Muscle of back (tissue), 3 donors: ENCODE measurements at regions not wholly inside any gene's neighbourhood (a gene's known extent, or its start where the extent isn't known, plus 50 kb on each side); places are given as distances from the start of the nearest gene placed in this dataset.
"Not testable (repeated sequence)": the region's sequence is repeated elsewhere in the genome, so short reads cannot be mapped to it uniquely, and the experiment has no call there.

ENCODE experiments used
- DNase-seq, 3 donors: peaks; one replicate each; pipeline versions ENCODE4 v3.0.0 to v3.0.0-alpha.2; 2013

DNA sequence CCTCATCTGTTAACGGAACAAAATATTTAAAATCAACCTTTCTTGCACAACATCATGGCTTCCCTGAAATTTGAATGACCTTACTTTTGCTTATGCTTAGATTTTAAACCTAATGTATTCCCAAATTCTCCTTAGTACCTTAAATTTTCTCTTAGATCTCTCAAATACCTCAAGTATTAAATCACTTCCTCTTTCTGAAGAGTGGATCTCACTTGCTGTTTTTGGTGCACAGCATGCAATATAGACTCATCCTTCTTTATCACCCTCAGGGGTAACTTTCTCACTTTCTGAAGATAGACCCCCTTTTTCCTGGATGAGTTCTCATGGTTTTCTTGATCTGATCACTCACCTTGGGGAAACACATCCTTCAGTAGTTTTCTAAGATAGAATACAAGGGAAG, 871.7 kb downstream of the DACH1 start:
- no peak for DNase-seq

- DNase-seq = no peak
Observed at GRCh38 chr13:70994191-70994590, 872.8 kb downstream of the DACH1 start.

- DNase-seq = no peak
Observed at GRCh38 chr13:70987043-70987442, 878.8 kb upstream of the KLHL1 start.

- no peak for DNase-seq
Observed at GRCh38 chr13:70985371-70985770, 877.1 kb upstream of the KLHL1 start.

- not testable (repeated sequence) for DNase-seq
Observed at GRCh38 chr13:70981219-70981618, 873.0 kb upstream of the KLHL1 start.

DNA sequence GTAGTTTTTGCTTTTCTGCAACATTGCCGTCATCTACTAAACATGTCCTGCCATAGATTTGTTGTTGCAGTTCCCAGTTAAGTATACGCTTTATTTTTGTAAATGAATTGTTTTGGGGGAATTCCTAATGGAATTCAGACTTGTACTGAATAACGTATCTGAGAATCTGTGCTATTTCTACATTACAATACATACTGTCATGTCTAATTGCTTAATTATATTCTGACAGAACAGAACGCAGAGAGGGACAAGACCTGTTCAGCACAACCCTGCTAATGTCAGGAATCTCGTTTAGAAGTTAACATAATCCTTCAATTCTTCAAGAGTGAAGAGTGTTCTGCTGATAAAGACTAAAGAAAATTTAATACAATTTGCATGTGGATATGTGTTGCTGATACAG, 861.1 kb upstream of the KLHL1 start:
- DNase-seq = no peak

GRCh38 chr13:70967564-70967963, 859.3 kb upstream of the KLHL1 start:
- DNase-seq = no peak

DNA sequence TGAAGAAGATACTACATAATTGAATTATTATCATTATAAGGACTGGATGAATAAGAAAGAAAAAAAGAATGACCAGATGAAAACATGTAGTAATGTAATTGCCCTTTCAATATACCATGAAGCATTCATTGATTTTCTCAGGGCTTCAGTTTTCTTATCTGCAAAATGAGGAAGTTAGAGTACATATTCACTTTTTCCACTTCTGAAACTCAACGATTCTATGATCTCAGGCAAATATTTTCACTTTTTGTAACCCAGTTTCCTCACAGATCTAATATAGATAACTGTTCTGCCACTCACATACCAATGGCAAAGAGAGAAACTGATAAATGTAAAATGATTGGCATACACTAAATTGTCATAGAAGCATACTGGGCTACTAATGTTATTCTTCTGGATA, 856.6 kb upstream of the KLHL1 start:
- DNase-seq = no peak

DNA sequence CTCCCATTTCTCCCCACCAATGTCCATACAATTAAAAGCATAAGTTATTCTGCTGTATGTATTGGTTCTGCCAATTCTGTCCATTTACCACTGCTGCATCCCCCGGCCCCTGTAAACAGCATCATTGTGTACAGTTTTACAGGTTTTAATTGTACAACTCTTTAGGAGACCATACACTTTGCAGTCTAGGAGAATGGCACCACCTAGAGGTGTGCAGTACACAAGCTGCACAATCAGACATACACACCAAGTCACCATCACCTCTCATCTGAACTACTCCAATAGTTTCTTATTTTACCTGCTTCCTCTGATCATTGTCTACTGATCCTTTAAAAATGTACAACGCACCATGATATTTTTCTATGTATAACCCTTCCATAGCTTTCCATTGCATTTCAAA, 855.9 kb upstream of the KLHL1 start:
- DNase-seq = no peak

GRCh38 chr13:70960841-70961443, 852.7 kb upstream of the KLHL1 start:
- DNase-seq = peak; percentile 33 to 73 (median 54)

DNA sequence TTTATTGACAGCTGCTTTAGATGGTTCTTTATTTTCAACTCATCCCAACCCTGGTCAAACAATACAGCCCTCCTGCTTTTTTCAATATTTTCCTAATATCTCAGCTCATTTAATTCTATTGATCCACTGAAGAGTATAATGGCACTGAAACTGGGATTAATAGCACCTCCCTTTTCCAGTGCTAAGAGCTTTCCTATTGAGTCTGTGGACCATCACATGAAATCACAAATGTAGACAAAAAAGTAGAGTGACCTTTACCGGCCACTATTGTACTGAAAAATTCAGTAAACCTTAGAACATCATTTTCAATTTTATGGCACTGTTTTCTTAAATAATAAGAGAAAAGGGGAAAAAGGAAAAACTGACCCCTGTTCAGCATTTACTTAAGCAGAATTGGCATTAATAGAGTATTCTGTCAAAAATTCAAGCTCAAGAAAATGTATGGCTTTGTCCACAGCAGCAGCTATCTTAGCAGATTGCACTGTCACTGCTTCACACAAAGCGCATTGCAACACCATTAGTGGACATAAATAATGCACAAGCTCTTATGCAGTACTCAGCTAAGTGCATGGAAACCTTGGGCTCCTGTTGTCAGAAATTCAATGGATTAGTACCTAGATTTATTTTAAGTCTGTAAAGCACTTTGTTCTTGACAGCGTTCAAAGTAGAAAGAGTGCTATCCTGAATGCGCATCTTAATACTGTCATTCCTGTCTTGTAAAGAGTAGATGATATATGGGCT, 851.0 kb upstream of the KLHL1 start:
- no peak for DNase-seq

GRCh38 chr13:70955887-70956286, 847.6 kb upstream of the KLHL1 start:
- no peak for DNase-seq

DNA sequence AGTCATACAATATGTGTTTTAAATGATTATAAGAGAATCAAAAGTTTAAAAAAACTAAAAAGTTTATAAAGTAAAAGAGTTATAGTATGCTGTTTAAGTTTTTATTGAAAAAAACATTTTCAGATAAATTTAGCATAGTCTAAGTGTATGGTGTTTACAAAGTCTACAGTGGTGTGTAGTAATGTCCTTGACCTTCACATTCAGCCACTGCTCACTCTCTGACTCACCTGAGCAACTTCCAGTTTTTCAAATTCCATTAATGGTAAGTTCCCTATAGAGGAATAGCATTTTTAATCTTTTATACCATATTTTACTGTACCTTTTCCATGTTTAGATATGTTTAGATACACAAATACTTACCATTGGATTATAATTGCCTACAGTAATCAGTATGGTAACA, 842.4 kb upstream of the KLHL1 start:
- no peak for DNase-seq

- DNase-seq = no peak
Observed at GRCh38 chr13:70945506-70945905, 837.3 kb upstream of the KLHL1 start.

GRCh38 chr13:70941454-70941853, 833.2 kb upstream of the KLHL1 start:
- DNase-seq = no peak

DNA sequence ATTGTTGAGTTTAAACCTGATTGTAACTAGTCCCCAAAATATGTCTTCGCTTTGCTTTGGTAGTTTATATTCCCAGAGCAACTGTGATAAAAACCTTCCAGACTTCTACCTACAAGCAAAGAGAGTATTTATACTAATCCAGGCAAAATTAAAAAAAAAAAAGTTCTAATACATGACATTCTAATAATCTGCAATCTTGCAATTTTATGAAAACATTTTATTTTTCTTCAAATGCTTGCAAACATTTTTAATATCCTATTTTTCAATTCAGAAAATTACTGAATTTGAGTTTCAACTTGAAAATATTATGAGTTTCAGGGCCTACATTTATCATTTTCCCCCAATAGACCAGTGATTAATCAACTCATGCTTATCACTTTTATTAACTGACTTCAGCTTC, 830.2 kb upstream of the KLHL1 start:
- no peak for DNase-seq

GRCh38 chr13:70932511-70932910, 824.3 kb upstream of the KLHL1 start:
- no peak for DNase-seq

- DNase-seq = no peak
Observed at GRCh38 chr13:70923863-70924752, 815.9 kb upstream of the KLHL1 start.

DNA sequence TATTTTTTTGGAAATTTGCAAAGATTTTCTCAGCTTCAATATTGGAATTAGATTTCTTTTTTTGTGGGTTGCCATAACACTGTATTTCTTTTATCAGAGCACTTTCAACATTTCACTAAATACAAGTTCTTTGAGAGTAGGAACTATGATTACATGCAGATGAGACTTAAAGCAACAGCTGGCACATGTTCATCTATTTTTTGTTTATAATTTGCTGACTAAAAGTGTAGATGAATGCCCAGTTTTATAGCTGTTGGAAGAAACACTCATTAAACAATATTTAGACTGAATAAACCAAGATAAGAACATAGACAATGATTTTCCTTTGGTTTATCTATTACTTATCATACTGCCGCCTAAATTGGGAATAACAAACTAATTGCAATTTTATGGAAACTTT, 803.0 kb upstream of the KLHL1 start:
- no peak for DNase-seq

GRCh38 chr13:70908795-70909194, 800.5 kb upstream of the KLHL1 start:
- DNase-seq = no peak

DNA sequence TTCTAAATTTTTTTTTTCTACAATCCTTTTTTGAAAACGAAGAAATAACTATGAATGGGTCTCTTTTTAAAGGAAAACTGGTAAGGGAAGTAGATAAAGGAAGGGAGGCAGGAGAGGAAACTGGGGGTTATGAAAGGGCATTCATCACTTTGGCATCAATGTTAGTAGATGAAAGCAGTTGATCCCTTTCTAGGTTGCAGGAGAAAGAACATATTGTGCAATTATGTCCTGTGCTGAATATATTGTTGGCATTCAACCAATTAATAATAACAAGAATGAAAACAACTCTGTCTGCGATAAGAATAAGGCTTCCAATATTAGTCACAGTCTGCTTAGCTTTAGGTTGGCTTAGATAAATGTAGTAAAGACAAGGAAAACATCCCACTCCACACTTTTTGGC, 796.8 kb upstream of the KLHL1 start:
- peak; percentile 1 to 11 (median 3) for DNase-seq

DNA sequence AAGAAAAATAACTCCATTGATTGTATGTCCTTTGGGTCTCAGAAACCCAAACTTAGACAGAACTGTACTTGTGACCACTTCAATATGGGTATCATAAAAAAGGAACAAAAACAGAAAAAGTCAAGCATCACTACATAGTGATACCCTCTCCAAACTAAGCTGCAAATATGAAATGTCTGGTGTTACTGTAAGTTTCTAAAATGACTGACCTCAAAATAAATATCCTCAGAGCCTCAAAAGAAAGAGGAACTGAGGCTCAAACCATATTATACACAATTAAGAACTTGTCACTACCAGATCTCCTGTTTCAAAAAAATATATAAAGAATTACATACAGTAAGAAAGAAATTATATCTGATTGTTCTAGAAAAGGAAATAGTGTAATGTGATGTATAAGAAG, 787.9 kb upstream of the KLHL1 start:
- DNase-seq = no peak

DNA sequence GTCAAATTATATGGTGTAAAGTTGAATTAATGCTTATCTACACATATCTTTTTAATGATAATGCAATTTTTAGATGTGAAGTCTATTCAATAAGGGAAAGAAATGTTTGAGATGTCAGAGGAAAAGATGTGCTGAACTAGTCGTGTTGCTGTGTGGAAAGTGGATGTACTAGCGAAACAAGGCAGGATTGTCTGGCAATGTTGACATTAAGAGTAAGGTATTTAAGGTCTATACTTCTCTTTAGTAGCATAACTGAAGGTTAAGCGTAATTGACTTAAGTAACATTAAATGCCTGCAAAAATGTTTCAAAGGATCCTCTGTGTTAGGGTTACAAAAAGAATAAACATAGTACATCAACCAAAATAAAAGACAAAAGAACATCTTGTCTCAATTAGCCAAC, 787.3 kb upstream of the KLHL1 start:
- no peak for DNase-seq
